ENCODE measurements at regions not wholly inside any gene's neighbourhood (a gene's known extent, or its start where the extent isn't known, plus 50 kb on each side); places are given as distances from the start of the nearest gene placed in this dataset.

DNA sequence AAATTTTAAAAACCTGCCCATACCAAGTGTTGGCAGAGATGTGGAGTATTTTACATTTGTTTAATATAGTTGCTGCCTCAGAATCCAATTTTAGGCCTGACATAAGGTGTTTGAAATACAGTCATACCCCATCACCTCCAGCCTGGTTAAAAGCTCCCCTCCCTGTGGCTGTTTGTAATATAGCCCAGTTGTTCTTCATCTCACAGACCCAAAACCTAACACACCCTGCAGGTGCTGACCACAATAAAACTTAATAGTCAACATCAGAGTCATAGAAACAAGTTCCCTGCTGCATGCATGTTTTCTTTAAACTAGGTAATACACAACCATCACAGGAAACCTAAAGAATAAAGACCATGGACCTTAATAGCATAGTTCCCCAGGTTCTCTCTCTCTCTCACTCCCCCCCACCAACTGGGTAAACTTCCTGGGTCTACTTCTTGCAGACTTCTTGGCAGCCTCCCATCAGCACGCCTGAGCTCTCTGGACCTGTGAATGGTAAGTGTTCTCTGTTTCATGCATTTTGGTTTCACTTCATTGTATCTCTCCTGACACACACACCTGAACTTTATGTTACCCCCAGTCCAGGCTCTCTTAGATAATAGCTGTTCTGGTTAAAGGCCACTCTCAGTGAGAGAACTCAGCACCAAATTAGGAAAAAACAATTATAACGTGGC is 1369.9 kb downstream of the EFNB2 start:
- ATAC-seq (ENCODE audit: low read depth) (no peak), DNase-seq (no peak)
- no peak overlapping the region for H3K14ac ChIP-seq (replicated peaks; ENCODE audit: low read depth, low read length)
- no peaks in the 10 kb centered on the region for H3K36me3 ChIP-seq (ENCODE audit: control insufficient read depth, insufficient read depth, low read length)
- H2AFZ ChIP-seq (replicated peaks; ENCODE audit: low read length, poor library complexity), result no peak overlapping the region
- no peak for TF ChIP-seq SMC3 (IDR thresholded peaks at IDR 0.05; ENCODE audit: low read depth, low read length)
- TF ChIP-seq MAFK (IDR thresholded peaks at IDR 0.05; ENCODE audit: low read depth, low read length), result no peak
- no peak for TF ChIP-seq MAZ (IDR thresholded peaks at IDR 0.05; ENCODE audit: borderline replicate concordance, low read depth, low read length)
- TF ChIP-seq NFE2L2 (IDR thresholded peaks at IDR 0.05; ENCODE audit: low read depth, low read length), result no peak
- no peak for TF ChIP-seq POLR2A (IDR thresholded peaks at IDR 0.05; ENCODE audit: low read depth, low read length)
- TF ChIP-seq CHD1 (IDR thresholded peaks at IDR 0.05; ENCODE audit: low read depth, low read length), result no peak
- no peak for TF ChIP-seq FOS (IDR thresholded peaks at IDR 0.05; ENCODE audit: low read depth, low read length)
- TF ChIP-seq, protein P1, sequence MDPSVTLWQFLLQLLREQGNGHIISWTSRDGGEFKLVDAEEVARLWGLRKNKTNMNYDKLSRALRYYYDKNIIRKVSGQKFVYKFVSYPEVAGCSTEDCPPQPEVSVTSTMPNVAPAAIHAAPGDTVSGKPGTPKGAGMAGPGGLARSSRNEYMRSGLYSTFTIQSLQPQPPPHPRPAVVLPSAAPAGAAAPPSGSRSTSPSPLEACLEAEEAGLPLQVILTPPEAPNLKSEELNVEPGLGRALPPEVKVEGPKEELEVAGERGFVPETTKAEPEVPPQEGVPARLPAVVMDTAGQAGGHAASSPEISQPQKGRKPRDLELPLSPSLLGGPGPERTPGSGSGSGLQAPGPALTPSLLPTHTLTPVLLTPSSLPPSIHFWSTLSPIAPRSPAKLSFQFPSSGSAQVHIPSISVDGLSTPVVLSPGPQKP (IDR thresholded peaks at IDR 0.05; ENCODE audit: borderline replicate concordance, low read depth, low read length), result no peak
- TF ChIP-seq CEBPB (IDR thresholded peaks at IDR 0.05; ENCODE audit: low read depth, low read length), result no peak
- no peak for TF ChIP-seq BHLHE40 (IDR thresholded peaks at IDR 0.05; ENCODE audit: low read depth, low read length)
- no peak for TF ChIP-seq RCOR1 (IDR thresholded peaks at IDR 0.05; ENCODE audit: insufficient replicate concordance, low read length)
- TF ChIP-seq MXI1 (IDR thresholded peaks at IDR 0.05; ENCODE audit: borderline replicate concordance, low read depth, low read length), result no peak
- TF ChIP-seq, protein P2, sequence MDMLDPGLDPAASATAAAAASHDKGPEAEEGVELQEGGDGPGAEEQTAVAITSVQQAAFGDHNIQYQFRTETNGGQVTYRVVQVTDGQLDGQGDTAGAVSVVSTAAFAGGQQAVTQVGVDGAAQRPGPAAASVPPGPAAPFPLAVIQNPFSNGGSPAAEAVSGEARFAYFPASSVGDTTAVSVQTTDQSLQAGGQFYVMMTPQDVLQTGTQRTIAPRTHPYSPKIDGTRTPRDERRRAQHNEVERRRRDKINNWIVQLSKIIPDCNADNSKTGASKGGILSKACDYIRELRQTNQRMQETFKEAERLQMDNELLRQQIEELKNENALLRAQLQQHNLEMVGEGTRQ (IDR thresholded peaks at IDR 0.05; ENCODE audit: low read depth, low read length), result no peak
- no peak for TF ChIP-seq RFX5 (IDR thresholded peaks at IDR 0.05; ENCODE audit: low read depth, low read length)
- TF ChIP-seq, protein P3, sequence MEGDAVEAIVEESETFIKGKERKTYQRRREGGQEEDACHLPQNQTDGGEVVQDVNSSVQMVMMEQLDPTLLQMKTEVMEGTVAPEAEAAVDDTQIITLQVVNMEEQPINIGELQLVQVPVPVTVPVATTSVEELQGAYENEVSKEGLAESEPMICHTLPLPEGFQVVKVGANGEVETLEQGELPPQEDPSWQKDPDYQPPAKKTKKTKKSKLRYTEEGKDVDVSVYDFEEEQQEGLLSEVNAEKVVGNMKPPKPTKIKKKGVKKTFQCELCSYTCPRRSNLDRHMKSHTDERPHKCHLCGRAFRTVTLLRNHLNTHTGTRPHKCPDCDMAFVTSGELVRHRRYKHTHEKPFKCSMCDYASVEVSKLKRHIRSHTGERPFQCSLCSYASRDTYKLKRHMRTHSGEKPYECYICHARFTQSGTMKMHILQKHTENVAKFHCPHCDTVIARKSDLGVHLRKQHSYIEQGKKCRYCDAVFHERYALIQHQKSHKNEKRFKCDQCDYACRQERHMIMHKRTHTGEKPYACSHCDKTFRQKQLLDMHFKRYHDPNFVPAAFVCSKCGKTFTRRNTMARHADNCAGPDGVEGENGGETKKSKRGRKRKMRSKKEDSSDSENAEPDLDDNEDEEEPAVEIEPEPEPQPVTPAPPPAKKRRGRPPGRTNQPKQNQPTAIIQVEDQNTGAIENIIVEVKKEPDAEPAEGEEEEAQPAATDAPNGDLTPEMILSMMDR (conservative IDR thresholded peaks at IDR 0.05; ENCODE audit: low read depth, low read length), result no peak
- no peak for TF ChIP-seq RAD21 (IDR thresholded peaks at IDR 0.05; ENCODE audit: low read length)
- dilution Hi-C loops (cut with HindIII; ENCODE audit: low sequenced_read_pairs, unreplicated experiment), result no loop called here
- no peak overlapping the region for H2AK9ac ChIP-seq (replicated peaks; ENCODE audit: low read depth, low read length, poor library complexity)
- BruUV-seq (replicated peaks), result no TSS peak
- WGBS, 2 experiments (ENCODE audit: extremely low coverage in 2 of 2, insufficient read length in 1 of 2), result no CpG with 5 or more reads among the region's 2 CpGs
- in situ Hi-C loops (cut with MboI; ENCODE audit: low sequenced_read_pairs), result no loop called here
- H2BK120ac ChIP-seq (ENCODE audit: low read depth, low read length), result no peak overlapping the region
- no peak overlapping the region for H3K18ac ChIP-seq (ENCODE audit: low read depth, low read length)
- intact Hi-C loops (cut with micrococcal nuclease), result no loop called here
- H3K27me3 ChIP-seq (ENCODE audit: control insufficient read depth, insufficient read depth, low read length), result no peaks in the 10 kb centered on the region
- H3K4me3 ChIP-seq (ENCODE audit: insufficient read depth, low read depth, low read length), result no peak overlapping the region
- H3K23ac ChIP-seq (ENCODE audit: low read depth, low read length), result no peak overlapping the region
- no peaks in the 10 kb centered on the region for H3K9me1 ChIP-seq (ENCODE audit: insufficient read depth, low read length)
- no peak overlapping the region for H3K27ac ChIP-seq (ENCODE audit: insufficient read depth, low read length)
- no peak overlapping the region for H4K91ac ChIP-seq (ENCODE audit: insufficient read depth, low read depth, low read length)
- no peak overlapping the region for H2BK5ac ChIP-seq (ENCODE audit: low read depth, low read length, poor library complexity, severe bottlenecking)
- H4K5ac ChIP-seq (ENCODE audit: low read depth, low read length), result no peak overlapping the region
- no peaks in the 10 kb centered on the region for H3K9me3 ChIP-seq (ENCODE audit: control insufficient read depth, insufficient read depth, low read length)
- H2BK20ac ChIP-seq (ENCODE audit: low read depth, low read length), result no peak overlapping the region
- POLR2A ChIA-PET (ENCODE audit: unreplicated experiment), result no interaction called here
- H3K56ac ChIP-seq (ENCODE audit: extremely low read depth, insufficient read depth, low read length), result no peak overlapping the region
- H3K4ac ChIP-seq (ENCODE audit: low read depth, low read length), result no peak overlapping the region
- H2AK5ac ChIP-seq (ENCODE audit: low read depth, low read length), result no peak overlapping the region
- H3K4me2 ChIP-seq (ENCODE audit: low read depth, low read length), result no peak overlapping the region
- H3K4me1 ChIP-seq (ENCODE audit: control insufficient read depth, insufficient read depth, low read length), result no peaks in the 10 kb centered on the region
- no peak overlapping the region for H2BK15ac ChIP-seq (ENCODE audit: low read depth, low read length)
- H3K79me1 ChIP-seq (ENCODE audit: low read depth in 1 of 2, low read length in 2 of 2), result no peaks in the 10 kb centered on the region
- CTCF ChIA-PET, result no interaction called here
- no peak overlapping the region for H4K8ac ChIP-seq (ENCODE audit: low read depth in 2 of 2, low read length in 2 of 2)
- H3K9ac ChIP-seq (ENCODE audit: low read depth, low read length), result no peak overlapping the region
- no peaks in the 10 kb centered on the region for H4K20me1 ChIP-seq (ENCODE audit: insufficient read depth, low read length)

All from IMR-90 (cell line).